ENCODE measurements at regions not wholly inside any gene's neighbourhood (a gene's known extent, or its start where the extent isn't known, plus 50 kb on each side); places are given as distances from the start of the nearest gene placed in this dataset.

- DNase-seq, result no peak
- no peaks in the 10 kb centered on the region for H3K36me3 Mint-ChIP-seq (ENCODE audit: low read depth)
- no peak for TF ChIP-seq CTCF (IDR thresholded peaks at IDR 0.05)
- peaks cover 11% of the 10 kb centered on the region for H3K9me3 Mint-ChIP-seq
- H3K4me3 Mint-ChIP-seq, result no peak overlapping the region
- peaks cover 7% of the 10 kb centered on the region for H3K27me3 Mint-ChIP-seq (ENCODE audit: low read depth, poor library complexity)
- H3K27ac Mint-ChIP-seq, result no peak overlapping the region
- peaks cover 5% of the 10 kb centered on the region for H3K4me1 Mint-ChIP-seq
Measured at GRCh38 chr2:16006537-16007166, 66.3 kb downstream of the MYCN start.

GRCh38 chr2:16005816-16006536 lies 65.6 kb downstream of the MYCN start:
- Mint-ChIP-seq H3K27me3 (ENCODE audit: low read depth, poor library complexity) (peaks cover 7% of the 10 kb centered on the region), H3K27ac (no peak overlapping the region), H3K4me1 (peaks cover 5% of the 10 kb centered on the region), H3K4me3 (no peak overlapping the region), H3K36me3 (ENCODE audit: low read depth) (no peaks in the 10 kb centered on the region), H3K9me3 (peaks cover 11% of the 10 kb centered on the region)
- no peak for TF ChIP-seq CTCF (IDR thresholded peaks at IDR 0.05)
- no peak for DNase-seq

GRCh38 chr2:16005389-16005788 lies 65.0 kb downstream of the MYCN start:
- Mint-ChIP-seq H3K4me3 (no peak overlapping the region), H3K36me3 (ENCODE audit: low read depth) (no peaks in the 10 kb centered on the region), H3K4me1 (peaks cover 7% of the 10 kb centered on the region), H3K27me3 (ENCODE audit: low read depth, poor library complexity) (peaks cover 7% of the 10 kb centered on the region), H3K27ac (no peak overlapping the region), H3K9me3 (peaks cover 12% of the 10 kb centered on the region)
- DNase-seq, result no peak
- TF ChIP-seq CTCF (IDR thresholded peaks at IDR 0.05), result no peak

GRCh38 chr2:16003809-16004208 lies 63.5 kb downstream of the MYCN start:
- no peaks in the 10 kb centered on the region for H3K36me3 Mint-ChIP-seq (ENCODE audit: low read depth)
- H3K4me1 Mint-ChIP-seq, result peaks cover 21% of the 10 kb centered on the region
- H3K4me3 Mint-ChIP-seq, result no peak overlapping the region
- no peak for DNase-seq
- H3K27me3 Mint-ChIP-seq (ENCODE audit: low read depth, poor library complexity), result peaks cover 7% of the 10 kb centered on the region
- no peak for TF ChIP-seq CTCF (IDR thresholded peaks at IDR 0.05)
- peaks cover 14% of the 10 kb centered on the region for H3K9me3 Mint-ChIP-seq
- no peak overlapping the region for H3K27ac Mint-ChIP-seq

- H3K27me3 Mint-ChIP-seq (ENCODE audit: low read depth, poor library complexity), result peaks cover 7% of the 10 kb centered on the region
- DNase-seq, result no peak
- H3K4me3 Mint-ChIP-seq, result no peak overlapping the region
- no peak overlapping the region for H3K27ac Mint-ChIP-seq
- no peaks in the 10 kb centered on the region for H3K36me3 Mint-ChIP-seq (ENCODE audit: low read depth)
- TF ChIP-seq CTCF (IDR thresholded peaks at IDR 0.05), result no peak
- peaks cover 14% of the 10 kb centered on the region for H3K9me3 Mint-ChIP-seq
- H3K4me1 Mint-ChIP-seq, result peaks cover 21% of the 10 kb centered on the region
Measured at GRCh38 chr2:16003152-16003551, 62.8 kb downstream of the MYCN start.

- Mint-ChIP-seq H3K4me1 (peaks cover 21% of the 10 kb centered on the region), H3K27ac (no peak overlapping the region), H3K36me3 (ENCODE audit: low read depth) (no peaks in the 10 kb centered on the region), H3K9me3 (peaks cover 14% of the 10 kb centered on the region), H3K27me3 (ENCODE audit: low read depth, poor library complexity) (peaks cover 7% of the 10 kb centered on the region), H3K4me3 (no peak overlapping the region)
- no peak for DNase-seq
- TF ChIP-seq CTCF (IDR thresholded peaks at IDR 0.05), result no peak
Measured at GRCh38 chr2:16002575-16002974, 62.2 kb downstream of the MYCN start.

All from nephron progenitor cell (in vitro differentiated cells).